ENCODE measurements at regions not wholly inside any gene's neighbourhood (a gene's known extent, or its start where the extent isn't known, plus 50 kb on each side); places are given as distances from the start of the nearest gene placed in this dataset.

GRCh38 chr5:124453221-124454051 lies 293.0 kb downstream of the ZNF608 start:
- H3K4me3 ChIP-seq (replicated peaks in 1 of 2; ENCODE audit: low read depth in 1 of 2, low read length in 2 of 2): no peak overlapping the region
- CTCF ChIA-PET: no interaction called here
- no peaks in the 10 kb centered on the region for H3K9me2 ChIP-seq (ENCODE audit: insufficient read depth)
- no peaks in the 10 kb centered on the region for H3K79me2 ChIP-seq (ENCODE audit: insufficient read depth, low read length)
- H3K36me3 ChIP-seq (ENCODE audit: control insufficient read depth in 1 of 2, insufficient read depth in 2 of 2, low read length in 2 of 2): no peaks in the 10 kb centered on the region
- no peak overlapping the region for H2AFZ ChIP-seq (ENCODE audit: low read depth, low read length, poor library complexity, severe bottlenecking)
- peaks cover 0 to 8% of the 10 kb centered on the region in 2 experiments; a peak in 2 of 4 replicates for H3K4me1 ChIP-seq (ENCODE audit: control insufficient read depth in 1 of 2, insufficient read depth in 2 of 2, low read length in 2 of 2)
- peak; percentile 62; the same call in 1 of the 2 replicates for ATAC-seq
- H3K9me3 ChIP-seq (ENCODE audit: control insufficient read depth in 1 of 2, insufficient read depth in 1 of 2, low read depth in 1 of 2, low read length in 2 of 2): no peaks in the 10 kb centered on the region
- peak; percentile 15 for DNase-seq (ENCODE audit: low read depth, low spot score)
- no peak overlapping the region for H3K27ac ChIP-seq (ENCODE audit: low read depth, low read length)
- BruUV-seq (replicated peaks): no TSS peak
- H3K27me3 ChIP-seq (ENCODE audit: insufficient read depth, low read length): no peaks in the 10 kb centered on the region
- no peak overlapping the region for H3K9ac ChIP-seq (ENCODE audit: low read length)
- POLR2A ChIA-PET: no interaction called here
- intact Hi-C loops (cut with micrococcal nuclease): no loop called here
- no peak overlapping the region for H3K4me2 ChIP-seq (ENCODE audit: low read length)
- RAD21 ChIA-PET (ENCODE audit: low non-redundant PET in 1 of 2, low total read pairs in 2 of 2, uncharacterized antibody in 2 of 2, unreplicated experiment in 2 of 2): interaction anchor here in 1 of 2 experiments (0.6 kb wide), 1 partner anchor 44 kb away, joined by 3 read pairs; no protein-coding TSS in a partner anchor
- H4K20me1 ChIP-seq (ENCODE audit: insufficient read depth): no peaks in the 10 kb centered on the region
- TF ChIP-seq POLR2A (IDR thresholded peaks at IDR 0.05; ENCODE audit: borderline replicate concordance, extremely low read depth, insufficient read depth, insufficient read length): no peak
- TF ChIP-seq ZBTB33 (IDR thresholded peaks at IDR 0.05; ENCODE audit: extremely low read depth, insufficient replicate concordance, low read length): no peak
- no peak for TF ChIP-seq CTCF (IDR thresholded peaks at IDR 0.05 in 2 of 3, conservative IDR thresholded peaks at IDR 0.05 in 1 of 3; ENCODE audit: borderline replicate concordance in 1 of 3, insufficient read depth in 1 of 3, low read depth in 2 of 3, low read length in 2 of 3)
- peak; percentile 16; the same call in 1 of the 2 replicates for TF ChIP-seq SP1 (IDR thresholded peaks at IDR 0.05; ENCODE audit: low read depth)
- no peak for TF ChIP-seq MAX (IDR thresholded peaks at IDR 0.05)
- no peak for TF ChIP-seq CEBPB (IDR thresholded peaks at IDR 0.05; ENCODE audit: low read depth)
- TF ChIP-seq TCF7L2 (IDR thresholded peaks at IDR 0.05; ENCODE audit: borderline replicate concordance, extremely low read depth, insufficient read depth, insufficient read length): no peak
- TF ChIP-seq ELF1 (IDR thresholded peaks at IDR 0.05; ENCODE audit: borderline replicate concordance, low read depth): no peak
- peak; percentile 34; the same call in 1 of the 2 replicates for TF ChIP-seq FOSL1 (IDR thresholded peaks at IDR 0.05; ENCODE audit: low read depth)
- no peak for TF ChIP-seq EZH2 (IDR thresholded peaks at IDR 0.05)
- no peak for TF ChIP-seq ATF3 (IDR thresholded peaks at IDR 0.05)
- TF ChIP-seq ZFX (IDR thresholded peaks at IDR 0.05): no peak

All from HCT116 (cell line).